Panc1 (cell line): ENCODE measurements at regions not wholly inside any gene's neighbourhood (a gene's known extent, or its start where the extent isn't known, plus 50 kb on each side); places are given as distances from the start of the nearest gene placed in this dataset.

ENCODE experiments used
- TCF7L2 ChIP-seq: IDR thresholded peaks from 2 replicates; pipeline ENCODE4 v1.6.1; 2011; ENCODE audit warnings: mild to moderate bottlenecking, low read depth, low read length, inconsistent platforms
- TF ChIP-seq, protein P1 (sequence below): fragments of 450-650 bp; IDR thresholded peaks from 2 replicates; pipeline ENCODE4 v1.5.1; 2017; ENCODE audit warnings: mild to moderate bottlenecking
- TF ChIP-seq, protein P2 (sequence below), 2 experiments: IDR thresholded peaks; 2 replicates each; pipeline ENCODE4 v1.6.1; 2011 to 2012; ENCODE audit warnings: low read depth in 2 of 2, control low read depth in 1 of 2, low read length in 1 of 2, mild to moderate bottlenecking in 1 of 2, moderate library complexity in 1 of 2; ENCODE audit not compliant: insufficient read depth in 1 of 2

DNA sequence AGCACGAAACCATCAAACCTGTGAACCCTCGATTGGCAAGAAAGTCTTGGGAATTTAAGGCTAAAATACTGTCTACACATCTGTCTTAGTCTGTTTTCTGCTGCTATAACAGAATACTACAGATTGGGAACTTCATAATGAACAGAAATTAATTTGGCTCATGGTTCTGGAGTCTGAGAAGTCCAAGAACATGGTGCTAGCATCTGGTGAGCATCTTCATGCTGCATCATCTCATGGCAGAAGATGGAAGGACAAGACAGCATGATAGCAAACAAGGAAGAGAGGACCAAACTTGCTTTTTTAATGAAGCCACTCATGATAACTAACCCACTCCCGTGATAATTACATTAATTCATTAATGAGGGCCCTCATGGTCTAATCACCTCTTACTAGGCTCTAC is 102.0 kb upstream of the CDKN3 start:
- TF ChIP-seq TCF7L2 = no peak
- TF ChIP-seq, protein P1, sequence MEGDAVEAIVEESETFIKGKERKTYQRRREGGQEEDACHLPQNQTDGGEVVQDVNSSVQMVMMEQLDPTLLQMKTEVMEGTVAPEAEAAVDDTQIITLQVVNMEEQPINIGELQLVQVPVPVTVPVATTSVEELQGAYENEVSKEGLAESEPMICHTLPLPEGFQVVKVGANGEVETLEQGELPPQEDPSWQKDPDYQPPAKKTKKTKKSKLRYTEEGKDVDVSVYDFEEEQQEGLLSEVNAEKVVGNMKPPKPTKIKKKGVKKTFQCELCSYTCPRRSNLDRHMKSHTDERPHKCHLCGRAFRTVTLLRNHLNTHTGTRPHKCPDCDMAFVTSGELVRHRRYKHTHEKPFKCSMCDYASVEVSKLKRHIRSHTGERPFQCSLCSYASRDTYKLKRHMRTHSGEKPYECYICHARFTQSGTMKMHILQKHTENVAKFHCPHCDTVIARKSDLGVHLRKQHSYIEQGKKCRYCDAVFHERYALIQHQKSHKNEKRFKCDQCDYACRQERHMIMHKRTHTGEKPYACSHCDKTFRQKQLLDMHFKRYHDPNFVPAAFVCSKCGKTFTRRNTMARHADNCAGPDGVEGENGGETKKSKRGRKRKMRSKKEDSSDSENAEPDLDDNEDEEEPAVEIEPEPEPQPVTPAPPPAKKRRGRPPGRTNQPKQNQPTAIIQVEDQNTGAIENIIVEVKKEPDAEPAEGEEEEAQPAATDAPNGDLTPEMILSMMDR = no peak
- TF ChIP-seq, protein P2, sequence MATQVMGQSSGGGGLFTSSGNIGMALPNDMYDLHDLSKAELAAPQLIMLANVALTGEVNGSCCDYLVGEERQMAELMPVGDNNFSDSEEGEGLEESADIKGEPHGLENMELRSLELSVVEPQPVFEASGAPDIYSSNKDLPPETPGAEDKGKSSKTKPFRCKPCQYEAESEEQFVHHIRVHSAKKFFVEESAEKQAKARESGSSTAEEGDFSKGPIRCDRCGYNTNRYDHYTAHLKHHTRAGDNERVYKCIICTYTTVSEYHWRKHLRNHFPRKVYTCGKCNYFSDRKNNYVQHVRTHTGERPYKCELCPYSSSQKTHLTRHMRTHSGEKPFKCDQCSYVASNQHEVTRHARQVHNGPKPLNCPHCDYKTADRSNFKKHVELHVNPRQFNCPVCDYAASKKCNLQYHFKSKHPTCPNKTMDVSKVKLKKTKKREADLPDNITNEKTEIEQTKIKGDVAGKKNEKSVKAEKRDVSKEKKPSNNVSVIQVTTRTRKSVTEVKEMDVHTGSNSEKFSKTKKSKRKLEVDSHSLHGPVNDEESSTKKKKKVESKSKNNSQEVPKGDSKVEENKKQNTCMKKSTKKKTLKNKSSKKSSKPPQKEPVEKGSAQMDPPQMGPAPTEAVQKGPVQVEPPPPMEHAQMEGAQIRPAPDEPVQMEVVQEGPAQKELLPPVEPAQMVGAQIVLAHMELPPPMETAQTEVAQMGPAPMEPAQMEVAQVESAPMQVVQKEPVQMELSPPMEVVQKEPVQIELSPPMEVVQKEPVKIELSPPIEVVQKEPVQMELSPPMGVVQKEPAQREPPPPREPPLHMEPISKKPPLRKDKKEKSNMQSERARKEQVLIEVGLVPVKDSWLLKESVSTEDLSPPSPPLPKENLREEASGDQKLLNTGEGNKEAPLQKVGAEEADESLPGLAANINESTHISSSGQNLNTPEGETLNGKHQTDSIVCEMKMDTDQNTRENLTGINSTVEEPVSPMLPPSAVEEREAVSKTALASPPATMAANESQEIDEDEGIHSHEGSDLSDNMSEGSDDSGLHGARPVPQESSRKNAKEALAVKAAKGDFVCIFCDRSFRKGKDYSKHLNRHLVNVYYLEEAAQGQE (IDR thresholded peaks at IDR 0.05; ENCODE audit: insufficient read depth in 1 of 2, low read depth in 2 of 2, low read length in 1 of 2) = no peak
